Tibial nerve (tissue), 4 donors: ENCODE measurements at regions not wholly inside any gene's neighbourhood (a gene's known extent, or its start where the extent isn't known, plus 50 kb on each side); places are given as distances from the start of the nearest gene placed in this dataset. TPM values are rescaled to one million over a fixed set of nuclear protein-coding genes. Genes with fewer than 3 reads are reported as not detected.
"Not testable (repeated sequence)": the region's sequence is repeated elsewhere in the genome, so short reads cannot be mapped to it uniquely, and the experiment has no call there.

ENCODE experiments used
- DNase-seq, 2 donors: peaks; one replicate each; pipeline ENCODE4 v3.0.0-alpha.2; 2019; ENCODE audit warnings: low spot score in 2 of 2
- H3K27ac ChIP-seq, 4 donors: fragments of 200-600 bp; sonication (generic) in 3 of 4; one replicate each; pipeline ENCODE4 v1.5.1; 2017 to 2019; ENCODE audit warnings: mild to moderate bottlenecking in 1 of 4
- H3K27me3 ChIP-seq, 2 donors: fragments of 200-600 bp; sonication (generic) in 1 of 2; one replicate each; pipeline versions ENCODE4 v1.5.1 to v1.6.0; 2017 to 2019
- H3K36me3 ChIP-seq, 3 donors: fragments of 200-600 bp; sonication (generic); one replicate each; pipeline ENCODE4 v1.5.1; 2018 to 2019
- H3K4me1 ChIP-seq, 4 donors: fragments of 200-600 bp; sonication (generic) in 3 of 4; one replicate each; pipeline ENCODE4 v1.5.1; 2017 to 2019
- H3K4me3 ChIP-seq, 4 donors: fragments of 200-600 bp; sonication (generic) in 3 of 4; one replicate each; pipeline ENCODE4 v1.5.1; 2017 to 2019; ENCODE audit warnings: mild to moderate bottlenecking in 1 of 4, moderate library complexity in 1 of 4
- H3K9me3 ChIP-seq, 4 donors: fragments of 200-600 bp; sonication (generic) in 3 of 4; one replicate each; pipeline ENCODE4 v1.5.1; 2017 to 2019
- CTCF ChIP-seq, 5 experiments: fragments of 200-600 bp in 3 of 5; fragments of 450-650 bp in 2 of 5; sonication (generic) in 3 of 5; IDR thresholded peaks; one replicate each; pipeline ENCODE4 v1.5.1; 2016 to 2019; ENCODE audit warnings: antibody characterized with exemption in 5 of 5, mild to moderate bottlenecking in 3 of 5, moderate library complexity in 2 of 5
- EP300 ChIP-seq, 2 donors: sonication (generic); formaldehyde crosslinking; IDR thresholded peaks; one replicate each; pipeline ENCODE4 v1.6.1; 2017; ENCODE audit warnings: antibody characterized with exemption in 2 of 2, mild to moderate bottlenecking in 1 of 2
- POLR2A ChIP-seq, 2 donors: fragments of 450-650 bp; IDR thresholded peaks; one replicate each; pipeline ENCODE4 v1.6.1; 2017; ENCODE audit warnings: antibody characterized with exemption in 2 of 2, mild to moderate bottlenecking in 2 of 2, moderate library complexity in 2 of 2
- WGBS, 2 donors: methylation state at CpG; one replicate each; pipeline ENCODE4 v1.1.5; 2018; 5-methylcytosine and 5-hydroxymethylcytosine counted together
- small RNA-seq: library from RNA; depleted of rRNA; stranded (forward); fragments of <200 nt; gene quantifications from one replicate; pipeline ENCODE3, GENCODE V24; 2016

GRCh38 chr6:167237438-167238145 lies 53.5 kb upstream of the UNC93A start:
- 81 to 83% methylated on average over 14 of the region's 14 CpGs for WGBS, 2 donors
- H3K4me1 ChIP-seq: no peaks in the 10 kb centered on the region
- peaks cover 0 to 3% of the 10 kb centered on the region in 2 donors for H3K27me3 ChIP-seq
- TF ChIP-seq EP300 (IDR thresholded peaks at IDR 0.05) (no peak), POLR2A (IDR thresholded peaks at IDR 0.05) (no peak), CTCF (IDR thresholded peaks at IDR 0.05) (no peak)
- no peaks in the 10 kb centered on the region for H3K36me3 ChIP-seq
- no peak for DNase-seq
- no peak overlapping the region for H3K4me3 ChIP-seq
- H3K9me3 ChIP-seq: no peaks in the 10 kb centered on the region
- H3K27ac ChIP-seq: no peak overlapping the region

- DNase-seq: no peak
- Histone ChIP-seq H3K36me3 (no peaks in the 10 kb centered on the region), H3K4me3 (no peak overlapping the region), H3K4me1 (no peaks in the 10 kb centered on the region), H3K27me3 (peaks cover 0 to 2% of the 10 kb centered on the region in 2 donors), H3K27ac (no peak overlapping the region), H3K9me3 (no peaks in the 10 kb centered on the region)
- TF ChIP-seq POLR2A (IDR thresholded peaks at IDR 0.05) (no peak), CTCF (IDR thresholded peaks at IDR 0.05) (no peak), EP300 (IDR thresholded peaks at IDR 0.05) (no peak)
- WGBS, 2 donors: 28 to 29% methylated on average over 14 of the region's 14 CpGs
These were observed 52.9 kb upstream of the UNC93A start for GRCh38 chr6:167238146-167238693.

GRCh38 chr6:167238694-167239467 lies 52.2 kb upstream of the UNC93A start:
- WGBS, 2 donors: 85 to 87% methylated on average over 11 to 12 of the region's 12 CpGs

DNA sequence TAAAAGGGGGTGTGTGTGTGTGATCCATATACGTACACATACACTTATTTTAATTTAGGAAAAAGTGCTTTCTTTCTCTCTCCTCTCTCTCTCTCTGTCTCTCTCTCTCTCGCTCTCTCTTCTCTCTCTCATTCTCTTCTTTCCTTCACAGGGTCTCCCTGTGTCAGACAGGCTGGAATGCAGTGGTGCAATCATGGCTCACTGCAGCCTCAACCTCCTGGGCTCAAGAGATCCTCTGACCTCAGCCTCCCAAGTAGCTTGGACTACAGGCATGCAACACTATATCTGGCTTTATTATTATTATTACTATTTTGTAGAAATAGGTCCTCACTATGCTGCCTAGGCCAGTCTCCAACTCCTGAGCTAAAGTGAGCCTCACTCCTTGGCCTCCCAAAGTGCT lies 51.6 kb upstream of the UNC93A start:
- H3K9me3 ChIP-seq, H3K4me3 ChIP-seq, DNase-seq, H3K36me3 ChIP-seq, H3K27me3 ChIP-seq, H3K4me1 ChIP-seq, H3K27ac ChIP-seq: not testable (repeated sequence)
- 93 to 100% methylated on average over 2 of the region's 2 CpGs for WGBS, 2 donors

More at GRCh38 chr6:167238694-167239467, 52.2 kb upstream of the UNC93A start:
- DNase-seq: no peak
- H3K27ac ChIP-seq: no peak overlapping the region
- no peaks in the 10 kb centered on the region for H3K27me3 ChIP-seq
- no peak overlapping the region for H3K4me3 ChIP-seq
- no peaks in the 10 kb centered on the region for H3K9me3 ChIP-seq
- H3K4me1 ChIP-seq: no peaks in the 10 kb centered on the region
- H3K36me3 ChIP-seq: no peaks in the 10 kb centered on the region
- no peak for TF ChIP-seq CTCF (IDR thresholded peaks at IDR 0.05)
- no peak for TF ChIP-seq POLR2A (IDR thresholded peaks at IDR 0.05)
- no peak for TF ChIP-seq EP300 (IDR thresholded peaks at IDR 0.05)

- Histone ChIP-seq H3K4me3 (no peak overlapping the region), H3K4me1 (no peaks in the 10 kb centered on the region), H3K9me3 (no peaks in the 10 kb centered on the region), H3K27me3 (no peaks in the 10 kb centered on the region), H3K36me3 (no peaks in the 10 kb centered on the region), H3K27ac (no peak overlapping the region)
- TF ChIP-seq EP300 (IDR thresholded peaks at IDR 0.05) (no peak), CTCF (IDR thresholded peaks at IDR 0.05) (no peak)
- no peak for DNase-seq
- 85 to 93% methylated on average over 18 of the region's 18 CpGs for WGBS, 2 donors
These were observed 51.0 kb upstream of the UNC93A start for GRCh38 chr6:167240034-167240541.

Small RNA genes lying in the stretch of these regions (small RNA-seq; reads per million reads assigned to genes)
- gene AL353747.1: not detected
